ENCODE measurements at regions not wholly inside any gene's neighbourhood (a gene's known extent, or its start where the extent isn't known, plus 50 kb on each side); places are given as distances from the start of the nearest gene placed in this dataset.

DNA sequence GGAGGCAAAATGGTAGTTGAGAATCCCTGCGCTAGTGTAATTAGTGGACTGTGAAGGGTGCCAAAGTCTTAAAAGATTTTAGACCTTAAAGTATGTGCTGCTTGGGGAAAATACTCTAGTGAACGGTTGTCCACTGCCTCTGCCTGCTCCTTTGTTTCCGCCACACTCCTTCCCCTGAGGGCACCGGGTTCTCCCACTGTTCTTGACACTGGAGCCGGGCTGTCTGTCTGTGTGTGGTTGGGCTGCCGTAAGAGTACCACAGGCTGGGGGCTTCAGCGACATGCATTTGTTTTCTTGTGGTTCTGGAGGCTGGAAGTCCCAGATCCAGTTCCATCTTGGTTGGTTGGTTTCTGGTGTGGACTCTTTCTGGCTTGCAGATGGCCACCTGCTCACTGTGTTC, 76.2 kb downstream of the CLDN34 start:
- TF ChIP-seq CTCF (IDR thresholded peaks at IDR 0.05) (no peak), POLR2A (IDR thresholded peaks at IDR 0.05) (no peak)
